Muscle layer of duodenum (tissue), 2 donors: ENCODE measurements at regions not wholly inside any gene's neighbourhood (a gene's known extent, or its start where the extent isn't known, plus 50 kb on each side); places are given as distances from the start of the nearest gene placed in this dataset.

Experiments
- H3K27ac ChIP-seq: one replicate; pipeline ENCODE4 v1.7.0; 2013; ENCODE audit warnings: mild to moderate bottlenecking, low read length
- H3K27me3 ChIP-seq: one replicate; pipeline ENCODE4 v1.7.0; 2013; ENCODE audit warnings: low read depth, mild to moderate bottlenecking, control low read depth, low read length
- H3K36me3 ChIP-seq, 2 donors: one replicate each; pipeline ENCODE4 v1.7.0; 2013; ENCODE audit warnings: low read length in 2 of 2, control low read depth in 1 of 2, mild to moderate bottlenecking in 1 of 2; ENCODE audit not compliant: insufficient read depth in 2 of 2, control insufficient read depth in 1 of 2
- H3K4me1 ChIP-seq, 2 donors: one replicate each; pipeline ENCODE4 v1.7.0; 2013; ENCODE audit warnings: low read length in 2 of 2, mild to moderate bottlenecking in 2 of 2, control low read depth in 1 of 2, moderate library complexity in 1 of 2; ENCODE audit not compliant: insufficient read depth in 2 of 2, control insufficient read depth in 1 of 2
- H3K4me3 ChIP-seq, 2 donors: one replicate each; pipeline ENCODE4 v1.7.0; 2013; ENCODE audit warnings: low read length in 2 of 2, low read depth in 1 of 2, mild to moderate bottlenecking in 1 of 2
- H3K9me3 ChIP-seq, 2 donors: one replicate each; pipeline ENCODE4 v1.7.0; 2013; ENCODE audit warnings: low read length in 2 of 2, control low read depth in 1 of 2, mild to moderate bottlenecking in 1 of 2; ENCODE audit not compliant: control insufficient read depth in 1 of 2
- donor health status: healthy.

- Histone ChIP-seq H3K36me3 (no peaks in the 10 kb centered on the region), H3K4me1 (no peaks in the 10 kb centered on the region), H3K27me3 (no peaks in the 10 kb centered on the region), H3K27ac (no peak overlapping the region), H3K4me3 (no peak overlapping the region), H3K9me3 (peaks cover 0 to 4% of the 10 kb centered on the region in 2 donors)
Observed at GRCh38 chr4:89380980-89381379, 73.4 kb upstream of the GPRIN3 start.

- H3K36me3 ChIP-seq: no peaks in the 10 kb centered on the region
- H3K4me3 ChIP-seq: no peak overlapping the region
- no peaks in the 10 kb centered on the region for H3K27me3 ChIP-seq
- no peaks in the 10 kb centered on the region for H3K4me1 ChIP-seq
- H3K9me3 ChIP-seq: peaks cover 0 to 4% of the 10 kb centered on the region in 2 donors
- H3K27ac ChIP-seq: no peak overlapping the region
Observed at GRCh38 chr4:89379511-89380044, 72.0 kb upstream of the GPRIN3 start.

GRCh38 chr4:89373394-89373793, 65.8 kb upstream of the GPRIN3 start:
- Histone ChIP-seq H3K27ac (no peak overlapping the region), H3K4me3 (no peak overlapping the region), H3K4me1 (no peaks in the 10 kb centered on the region), H3K27me3 (no peaks in the 10 kb centered on the region), H3K9me3 (peaks cover 0 to 4% of the 10 kb centered on the region in 2 donors), H3K36me3 (no peaks in the 10 kb centered on the region)

- H3K27me3 ChIP-seq: no peaks in the 10 kb centered on the region
- H3K9me3 ChIP-seq: no peaks in the 10 kb centered on the region
- H3K27ac ChIP-seq: no peak overlapping the region
- no peaks in the 10 kb centered on the region for H3K36me3 ChIP-seq
- no peak overlapping the region for H3K4me3 ChIP-seq
- H3K4me1 ChIP-seq: no peaks in the 10 kb centered on the region
Observed at GRCh38 chr4:89371614-89372013, 64.0 kb upstream of the GPRIN3 start.

GRCh38 chr4:89369581-89369980, 62.0 kb upstream of the GPRIN3 start:
- H3K36me3 ChIP-seq: no peaks in the 10 kb centered on the region
- no peaks in the 10 kb centered on the region for H3K4me1 ChIP-seq

GRCh38 chr4:89368861-89369260, 61.3 kb upstream of the GPRIN3 start:
- no peaks in the 10 kb centered on the region for H3K4me1 ChIP-seq
- H3K27ac ChIP-seq: no peak overlapping the region
- H3K36me3 ChIP-seq: no peaks in the 10 kb centered on the region
- H3K4me3 ChIP-seq: no peak overlapping the region
- no peaks in the 10 kb centered on the region for H3K9me3 ChIP-seq
- H3K27me3 ChIP-seq: no peaks in the 10 kb centered on the region

More at GRCh38 chr4:89369581-89369980, 62.0 kb upstream of the GPRIN3 start:
- no peak overlapping the region for H3K27ac ChIP-seq
- no peak overlapping the region for H3K4me3 ChIP-seq
- H3K9me3 ChIP-seq: no peaks in the 10 kb centered on the region
- no peaks in the 10 kb centered on the region for H3K27me3 ChIP-seq

- Histone ChIP-seq H3K27ac (no peak overlapping the region), H3K9me3 (no peaks in the 10 kb centered on the region), H3K4me1 (no peaks in the 10 kb centered on the region), H3K27me3 (no peaks in the 10 kb centered on the region), H3K36me3 (no peaks in the 10 kb centered on the region), H3K4me3 (no peak overlapping the region)
Observed at GRCh38 chr4:89365776-89366175, 58.2 kb upstream of the GPRIN3 start.

GRCh38 chr4:89365375-89365774, 57.8 kb upstream of the GPRIN3 start:
- no peak overlapping the region for H3K4me3 ChIP-seq
- no peaks in the 10 kb centered on the region for H3K9me3 ChIP-seq
- H3K27me3 ChIP-seq: no peaks in the 10 kb centered on the region
- no peaks in the 10 kb centered on the region for H3K4me1 ChIP-seq
- H3K27ac ChIP-seq: no peak overlapping the region
- H3K36me3 ChIP-seq: no peaks in the 10 kb centered on the region

GRCh38 chr4:89364541-89364940, 56.9 kb upstream of the GPRIN3 start:
- H3K4me3 ChIP-seq: no peak overlapping the region
- H3K36me3 ChIP-seq: no peaks in the 10 kb centered on the region
- H3K4me1 ChIP-seq: no peaks in the 10 kb centered on the region
- no peaks in the 10 kb centered on the region for H3K27me3 ChIP-seq
- H3K27ac ChIP-seq: no peak overlapping the region
- H3K9me3 ChIP-seq: no peaks in the 10 kb centered on the region

GRCh38 chr4:89363786-89364185, 56.2 kb upstream of the GPRIN3 start:
- no peaks in the 10 kb centered on the region for H3K9me3 ChIP-seq

GRCh38 chr4:89358935-89359638, 51.5 kb upstream of the GPRIN3 start:
- no peaks in the 10 kb centered on the region for H3K4me1 ChIP-seq
- H3K27me3 ChIP-seq: no peaks in the 10 kb centered on the region
- no peak overlapping the region for H3K4me3 ChIP-seq
- H3K27ac ChIP-seq: no peak overlapping the region
- no peaks in the 10 kb centered on the region for H3K36me3 ChIP-seq
- H3K9me3 ChIP-seq: no peaks in the 10 kb centered on the region

More at GRCh38 chr4:89363786-89364185, 56.2 kb upstream of the GPRIN3 start:
- Histone ChIP-seq H3K4me3 (no peak overlapping the region), H3K36me3 (no peaks in the 10 kb centered on the region), H3K27me3 (no peaks in the 10 kb centered on the region), H3K4me1 (no peaks in the 10 kb centered on the region), H3K27ac (no peak overlapping the region)

- Histone ChIP-seq H3K4me1 (no peaks in the 10 kb centered on the region), H3K36me3 (no peaks in the 10 kb centered on the region), H3K9me3 (no peaks in the 10 kb centered on the region), H3K27me3 (no peaks in the 10 kb centered on the region), H3K27ac (no peak overlapping the region), H3K4me3 (no peak overlapping the region)
Observed at GRCh38 chr4:89357787-89358186, 50.2 kb upstream of the GPRIN3 start.
